Right cardiac atrium (tissue), 5 donors: ENCODE measurements at regions not wholly inside any gene's neighbourhood (a gene's known extent, or its start where the extent isn't known, plus 50 kb on each side); places are given as distances from the start of the nearest gene placed in this dataset.
A peak's percentile ranks its signal among the peaks of the same experiment; 100 is the strongest.

Source experiments
- ATAC-seq, 2 donors: fragments of 200-7000 bp; cut with Tn5 transposase; one replicate each; pipeline versions ENCODE4 v1.8.0 to v1.9.1; 2020; ENCODE audit warnings: moderate library complexity in 2 of 2, mild to moderate bottlenecking in 1 of 2
- DNase-seq, 3 donors: peaks; one replicate each; pipeline ENCODE4 v3.0.0-alpha.2; 2020
- H3K27ac ChIP-seq: one replicate; pipeline ENCODE4 v1.5.1; 2013; ENCODE audit warnings: mild to moderate bottlenecking, low read length, control low read depth, moderate library complexity
- H3K27me3 ChIP-seq: one replicate; pipeline ENCODE4 v1.6.1; 2013; ENCODE audit not compliant: control insufficient read depth, insufficient read depth
- H3K4me1 ChIP-seq: one replicate; pipeline ENCODE4 v1.6.1; 2013; ENCODE audit warnings: low read length; ENCODE audit not compliant: control insufficient read depth, insufficient read depth
- H3K4me3 ChIP-seq: one replicate; pipeline ENCODE4 v1.5.1; 2013; ENCODE audit warnings: low read length, control low read depth
- H3K9me3 ChIP-seq: one replicate; pipeline ENCODE4 v1.6.1; 2013; ENCODE audit warnings: low read length; ENCODE audit not compliant: control insufficient read depth
- WGBS: extraction: QIAGEN DNeasy Blood & Tissue Kit; methylation state at CpG from one replicate; pipeline ENCODE4 v1.1.7; 2013; 5-methylcytosine and 5-hydroxymethylcytosine counted together
- intact Hi-C, 4 donors: fragments of 100-400 bp; cut with DNase I; formaldehyde crosslinking; loops; one replicate each; pipeline versions ENCODE4 v1.11.0 to v1.14.0; 2022 to 2023
- donor health status: healthy with polysubstance abuse.
- donor health status: DM: no; HTN: yes; CAD: no.
- donor health status: DM: no; HTN: no; CAD: no.
- donor health status: DM: no; HTN: yes; CAD: no; lungs with severe emphysema.
- donor health status: DM: yes; HTN: yes; CAD: no.

DNA sequence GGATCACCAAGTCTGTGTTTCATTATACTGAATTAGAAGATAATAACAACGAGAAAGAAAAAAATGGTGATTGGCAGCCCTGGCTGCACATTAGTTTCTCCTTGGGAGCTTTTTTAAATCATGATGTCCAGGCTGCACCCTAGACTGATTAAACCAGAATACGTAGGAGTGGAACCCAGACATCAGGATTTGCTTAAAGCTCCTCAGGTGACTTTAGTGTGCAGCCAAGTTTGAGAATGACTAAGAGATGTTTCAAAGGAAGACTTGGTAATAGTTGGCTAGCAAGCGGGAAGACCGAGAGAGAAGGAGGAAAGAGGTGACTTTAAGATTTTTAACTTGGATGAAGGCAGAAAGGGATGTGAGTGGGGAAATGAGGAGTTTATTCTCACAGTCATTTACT lies 71.4 kb upstream of the SERP2 start:
- H3K9me3 ChIP-seq: no peaks in the 10 kb centered on the region
- intact Hi-C loops: loop anchor here in 1 of 4 donors (10.0 kb wide), 3 partner anchors 73 to 247 kb away; partner anchors contain the start of gene SERP2
- no peak overlapping the region for H3K27ac ChIP-seq
- 86% methylated on average over 4 of the region's 4 CpGs for WGBS
- peaks cover 12% of the 10 kb centered on the region for H3K4me1 ChIP-seq
- H3K27me3 ChIP-seq: no peaks in the 10 kb centered on the region
- H3K4me3 ChIP-seq: no peak overlapping the region
- DNase-seq: no peak
- no peak for ATAC-seq

DNA sequence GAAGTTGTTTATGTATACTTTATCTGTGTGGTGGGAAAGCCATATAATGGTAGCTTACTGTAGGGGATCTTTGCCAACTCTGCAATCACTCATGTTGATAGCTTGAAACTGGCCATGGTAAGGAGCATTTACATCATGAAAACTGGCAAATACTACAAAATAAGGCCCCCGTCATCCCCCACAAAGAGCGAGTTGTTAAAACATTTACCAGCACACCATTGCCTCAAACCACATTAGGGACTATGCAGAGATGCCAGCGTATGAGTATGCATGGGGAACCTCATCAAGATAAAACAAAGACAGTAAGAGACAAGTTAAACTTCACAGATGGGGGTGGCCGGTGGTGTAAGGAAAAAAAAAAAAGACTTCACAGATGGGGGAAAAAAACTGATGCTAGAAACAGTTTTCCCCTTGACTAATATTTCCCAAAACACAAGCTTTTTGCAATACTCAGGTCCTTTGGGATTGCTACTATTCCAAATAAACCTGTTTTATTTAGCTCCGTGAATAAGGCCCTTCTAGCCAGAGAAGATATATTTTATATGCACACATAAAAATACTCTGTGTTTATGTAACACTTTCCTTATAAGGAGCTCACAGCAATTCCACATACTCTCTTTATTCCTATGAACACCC lies 70.6 kb upstream of the SERP2 start:
- Histone ChIP-seq H3K27me3 (no peaks in the 10 kb centered on the region), H3K4me1 (peaks cover 12% of the 10 kb centered on the region), H3K4me3 (no peak overlapping the region), H3K27ac (no peak overlapping the region), H3K9me3 (no peaks in the 10 kb centered on the region)
- ATAC-seq (no peak), DNase-seq (no peak)
- intact Hi-C loops: loop anchor here in 1 of 4 donors (10.0 kb wide), 3 partner anchors 72 to 248 kb away; partner anchors contain the start of gene SERP2
- 63% methylated on average over 5 of the region's 5 CpGs for WGBS

DNA sequence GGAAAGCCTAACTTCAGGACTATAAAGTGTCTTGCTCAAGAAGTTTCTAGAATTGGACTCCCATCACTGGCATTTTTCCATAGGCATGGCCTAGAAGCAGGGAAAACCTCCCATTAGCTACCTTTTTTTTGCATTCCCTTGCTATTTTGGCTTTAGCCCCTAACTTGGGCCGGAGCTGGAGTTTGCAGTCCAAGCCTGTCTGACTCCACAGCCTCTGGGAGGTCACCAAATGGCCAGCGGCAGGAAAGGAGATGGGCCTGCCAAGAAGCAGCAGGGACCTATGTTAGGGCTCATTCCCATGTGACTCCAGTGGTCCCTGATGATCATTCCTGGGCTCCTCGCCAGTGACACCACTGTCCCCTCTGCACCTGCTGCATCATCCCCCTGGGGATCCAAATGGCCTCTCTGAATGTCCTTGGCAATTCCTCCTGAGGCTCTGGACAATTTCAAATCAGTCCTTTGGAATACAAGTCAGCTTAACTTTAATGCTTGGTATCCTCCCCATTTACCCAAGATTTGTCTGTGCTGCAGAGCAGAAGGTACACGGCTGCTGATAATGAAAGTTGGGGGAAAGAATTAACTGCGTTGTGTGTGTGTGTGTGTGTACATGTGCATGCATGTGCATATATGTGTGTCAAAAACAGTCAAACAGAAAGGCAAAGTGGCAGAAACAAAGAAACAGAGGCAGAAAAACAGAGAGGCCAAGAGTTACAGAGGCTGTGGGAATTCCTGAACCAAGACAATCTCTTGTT lies 69.8 kb upstream of the SERP2 start:
- peak; percentile 72 to 89 (median 88) for DNase-seq
- ATAC-seq: peak; percentile 53 to 77
- Histone ChIP-seq H3K27me3 (no peaks in the 10 kb centered on the region), H3K9me3 (no peaks in the 10 kb centered on the region), H3K4me1 (peaks cover 12% of the 10 kb centered on the region), H3K27ac (peak overlapping the region; percentile 18), H3K4me3 (no peak overlapping the region)
- intact Hi-C loops: loop anchor here in 1 of 4 donors (10.0 kb wide), 3 partner anchors 71 to 249 kb away; partner anchors contain the start of gene SERP2
- WGBS: 31% methylated on average over 5 of the region's 5 CpGs

DNA sequence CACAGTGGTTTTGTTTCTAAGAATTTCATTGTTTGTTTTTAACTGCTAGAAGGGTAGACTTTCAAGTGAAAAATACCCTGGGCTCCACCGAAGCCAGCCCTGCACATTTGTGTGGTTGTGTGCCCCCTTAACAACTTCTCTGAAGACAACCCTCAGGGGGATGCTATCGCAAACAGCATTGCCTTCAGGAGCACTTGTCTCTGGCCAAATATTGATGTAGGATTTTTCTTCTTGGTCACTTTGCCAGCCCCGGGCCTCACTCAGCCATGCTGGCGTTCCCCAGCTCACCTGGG lies 69.2 kb upstream of the SERP2 start:
- Histone ChIP-seq H3K4me3 (no peak overlapping the region), H3K27me3 (no peaks in the 10 kb centered on the region), H3K9me3 (no peaks in the 10 kb centered on the region), H3K4me1 (peaks cover 12% of the 10 kb centered on the region), H3K27ac (no peak overlapping the region)
- ATAC-seq: no peak
- intact Hi-C loops: loop anchor here in 1 of 4 donors (10.0 kb wide), 3 partner anchors 70 to 250 kb away; partner anchors contain the start of gene SERP2
- no peak for DNase-seq
- 92% methylated on average over 4 of the region's 4 CpGs for WGBS

DNA sequence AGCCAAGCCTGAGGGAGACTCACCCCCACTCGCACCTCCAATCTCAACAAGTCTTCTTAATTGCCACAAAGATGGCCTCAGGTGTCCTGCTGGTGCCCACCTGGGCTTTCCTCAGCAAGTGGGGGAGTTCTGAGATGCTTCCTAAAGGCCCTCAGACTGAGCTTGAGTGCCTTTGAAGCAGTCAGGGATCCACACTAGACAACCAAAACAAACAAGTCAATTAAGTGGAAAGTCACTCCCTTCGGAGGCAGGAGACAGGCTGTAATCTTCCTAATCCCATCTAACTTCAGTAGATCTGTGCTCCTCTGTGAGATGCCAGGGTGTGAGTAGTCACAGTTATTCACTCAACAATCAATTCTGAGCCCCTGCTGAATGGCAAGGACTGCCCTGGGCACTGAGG lies 68.3 kb upstream of the SERP2 start:
- H3K27ac ChIP-seq: no peak overlapping the region

DNA sequence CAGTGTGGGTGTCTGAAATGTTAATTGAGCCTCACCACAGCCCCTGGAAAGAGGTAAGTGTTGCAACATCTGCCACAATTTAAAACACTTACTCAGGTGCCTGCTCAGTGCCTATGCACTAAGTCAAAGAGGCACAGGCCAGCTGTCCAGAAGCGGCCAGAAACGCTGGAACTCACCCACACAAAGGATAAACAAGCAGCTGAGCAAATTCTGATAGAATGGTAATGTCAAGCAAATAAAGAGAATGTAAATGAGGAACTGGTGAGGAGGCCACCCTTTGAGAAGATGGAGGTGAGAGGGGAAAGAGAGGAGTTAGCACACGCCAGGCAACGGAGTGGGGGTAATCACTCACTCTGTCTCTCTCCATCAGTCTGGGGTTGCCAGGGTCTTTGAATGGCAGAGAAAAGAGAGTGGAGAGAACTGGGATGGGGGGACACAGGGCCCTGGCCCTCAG lies 67.7 kb upstream of the SERP2 start:
- intact Hi-C loops: loop anchor here in 1 of 4 donors (10.0 kb wide), 3 partner anchors 69 to 251 kb away; partner anchors contain the start of gene SERP2

More for the DNA sequence above, 68.3 kb upstream of the SERP2 start:
- Histone ChIP-seq H3K9me3 (no peaks in the 10 kb centered on the region), H3K27me3 (no peaks in the 10 kb centered on the region), H3K4me1 (peaks cover 14% of the 10 kb centered on the region), H3K4me3 (no peak overlapping the region)
- no peak for DNase-seq
- intact Hi-C loops: loop anchor here in 1 of 4 donors (10.0 kb wide), 3 partner anchors 70 to 250 kb away; partner anchors contain the start of gene SERP2
- 97% methylated on average over 2 of the region's 2 CpGs for WGBS
- ATAC-seq: no peak

DNA sequence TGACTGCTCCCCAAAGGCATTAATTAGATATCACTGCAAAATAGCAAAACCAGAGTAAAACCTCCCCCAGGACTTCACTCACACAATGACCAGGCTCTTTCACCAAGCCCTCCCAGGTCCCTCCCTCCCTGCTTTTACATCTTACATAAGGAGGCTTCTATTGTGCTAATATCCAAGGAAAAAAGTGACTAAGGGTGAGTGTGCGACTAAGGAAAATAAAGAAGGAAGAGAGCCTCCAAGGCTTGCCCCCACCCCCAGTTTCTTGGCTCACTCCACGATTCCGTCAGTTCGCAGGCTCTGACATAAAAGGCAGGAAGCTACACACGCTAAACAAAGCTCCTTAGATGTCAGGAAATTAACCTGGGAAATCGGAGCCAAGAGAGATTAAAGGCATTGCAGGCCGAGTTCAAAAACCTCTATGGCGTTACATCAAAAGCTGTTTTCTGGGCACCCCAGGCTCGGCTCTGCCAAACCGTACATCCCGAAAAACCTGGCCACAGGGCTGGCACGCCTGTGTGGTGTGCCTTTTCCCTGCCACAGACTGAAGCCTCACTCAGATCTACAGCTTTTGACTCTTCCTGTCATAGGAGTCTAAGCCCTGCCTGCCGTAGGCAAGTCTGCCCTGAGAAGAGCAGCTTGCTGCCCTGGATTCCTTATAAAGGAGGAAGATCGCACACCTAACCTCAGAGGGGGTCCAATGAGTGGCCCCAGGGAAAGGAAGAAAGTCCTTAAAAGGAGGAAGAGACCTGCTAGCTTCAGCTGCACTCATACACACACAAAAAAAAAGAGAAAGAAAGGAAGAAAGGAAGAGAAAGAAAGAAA lies 67.0 kb upstream of the SERP2 start:
- H3K4me3 ChIP-seq: no peak overlapping the region

More for the DNA sequence above, 67.7 kb upstream of the SERP2 start:
- Histone ChIP-seq H3K4me3 (no peak overlapping the region), H3K27me3 (no peaks in the 10 kb centered on the region), H3K27ac (peak overlapping the region; percentile 64), H3K4me1 (peaks cover 12% of the 10 kb centered on the region), H3K9me3 (no peaks in the 10 kb centered on the region)
- DNase-seq: no peak
- WGBS: 68% methylated on average over 4 of the region's 4 CpGs
- no peak for ATAC-seq

DNA sequence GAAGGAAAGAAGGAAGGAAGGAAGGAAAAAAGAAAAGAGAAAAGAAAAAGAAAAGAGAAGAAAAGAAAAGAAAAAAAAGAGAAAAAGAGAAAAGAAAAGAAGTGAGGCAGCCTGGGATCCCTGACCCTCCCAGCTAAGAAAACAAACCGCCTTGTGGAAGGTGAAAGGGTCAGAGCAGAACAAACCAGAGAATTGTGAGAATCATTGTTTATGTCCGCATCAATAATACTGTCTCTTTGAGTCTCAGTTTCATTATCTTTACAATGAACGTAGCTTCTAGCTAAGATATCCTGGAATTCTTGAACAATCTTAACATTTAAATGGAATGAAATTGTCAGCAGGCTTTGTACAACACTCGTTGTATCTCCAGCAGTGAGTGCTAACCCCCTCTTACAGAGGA lies 66.4 kb upstream of the SERP2 start:
- intact Hi-C loops: loop anchor here in 1 of 4 donors (10.0 kb wide), 3 partner anchors 68 to 252 kb away; partner anchors contain the start of gene SERP2
- Histone ChIP-seq H3K4me1 (peaks cover 10% of the 10 kb centered on the region), H3K4me3 (no peak overlapping the region), H3K9me3 (no peaks in the 10 kb centered on the region), H3K27me3 (no peaks in the 10 kb centered on the region), H3K27ac (peak overlapping the region; percentile 30)
- ATAC-seq (no peak), DNase-seq (no peak)
- 57% methylated on average over 4 of the region's 4 CpGs for WGBS

More for the DNA sequence above, 67.0 kb upstream of the SERP2 start:
- intact Hi-C loops: loop anchor here in 1 of 4 donors (10.0 kb wide), 3 partner anchors 68 to 252 kb away; partner anchors contain the start of gene SERP2
- DNase-seq (peak; percentile 77 to 81 (median 78)), ATAC-seq (peak; percentile 71 to 88)
- Histone ChIP-seq H3K27ac (peak overlapping the region; percentile 68), H3K4me1 (peaks cover 12% of the 10 kb centered on the region), H3K27me3 (no peaks in the 10 kb centered on the region), H3K9me3 (no peaks in the 10 kb centered on the region)
- 48% methylated on average over 14 of the region's 14 CpGs for WGBS

DNA sequence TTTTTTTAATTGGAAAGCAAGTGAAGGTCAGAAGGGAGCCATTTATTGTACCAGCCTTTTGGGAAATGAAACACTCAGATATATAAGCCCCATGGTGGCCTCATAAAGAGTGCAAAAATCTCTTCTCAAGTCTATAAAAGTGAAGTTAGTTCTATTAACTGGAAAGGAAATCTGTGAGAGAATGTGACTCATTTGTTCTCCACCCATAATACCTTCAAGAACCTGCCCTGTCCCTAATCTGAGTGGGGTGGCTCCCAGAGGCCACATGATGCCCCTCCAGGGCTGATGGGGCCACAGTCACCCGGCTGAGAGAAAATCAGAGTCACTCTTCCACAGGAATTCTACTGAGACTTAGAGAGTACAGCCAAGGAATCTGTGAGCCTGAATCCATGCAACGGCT lies 65.8 kb upstream of the SERP2 start:
- 86% methylated on average over 2 of the region's 2 CpGs for WGBS
- intact Hi-C loops: loop anchor here in 1 of 4 donors (10.0 kb wide), 3 partner anchors 67 to 253 kb away; partner anchors contain the start of gene SERP2
- Histone ChIP-seq H3K27ac (no peak overlapping the region), H3K9me3 (no peaks in the 10 kb centered on the region), H3K27me3 (no peaks in the 10 kb centered on the region), H3K4me3 (no peak overlapping the region), H3K4me1 (peaks cover 10% of the 10 kb centered on the region)
- no peak for DNase-seq
- ATAC-seq: peak in 1 of 2 donors; percentile 5

DNA sequence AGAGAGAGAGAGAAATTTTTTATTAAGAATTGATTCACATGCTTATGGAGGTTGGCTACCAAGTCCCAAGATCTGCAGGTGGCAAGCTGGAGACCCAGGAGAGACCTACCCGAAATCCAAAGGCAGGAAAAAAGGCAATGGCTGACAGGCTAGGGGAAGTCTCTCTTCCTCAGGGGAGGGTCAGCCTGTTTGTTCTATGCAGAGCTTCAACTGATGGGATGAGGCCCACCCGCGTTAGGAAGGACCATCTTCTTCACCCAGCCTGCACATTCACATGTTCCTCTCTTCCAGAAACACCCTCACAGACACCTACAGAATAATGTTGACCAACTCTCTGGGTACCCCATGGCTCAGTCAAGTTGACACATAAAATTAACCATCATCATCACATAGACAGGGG lies 65.3 kb upstream of the SERP2 start:
- Histone ChIP-seq H3K4me3 (no peak overlapping the region), H3K27ac (no peak overlapping the region), H3K9me3 (no peaks in the 10 kb centered on the region), H3K4me1 (peaks cover 10% of the 10 kb centered on the region), H3K27me3 (no peaks in the 10 kb centered on the region)
- 96% methylated on average over 3 of the region's 3 CpGs for WGBS
- ATAC-seq (no peak), DNase-seq (no peak)
- intact Hi-C loops: loop anchor here in 1 of 4 donors (10.0 kb wide), 3 partner anchors 66 to 254 kb away; partner anchors contain the start of gene SERP2
